GM12891 (cell line): ENCODE measurements at regions not wholly inside any gene's neighbourhood (a gene's known extent, or its start where the extent isn't known, plus 50 kb on each side); places are given as distances from the start of the nearest gene placed in this dataset.

Source experiments
- POLR2A ChIP-seq: IDR thresholded peaks from 2 replicates; pipeline ENCODE4 v1.6.1; 2011; ENCODE audit warnings: low read depth, low read length, control low read depth
- POLR2AphosphoS5 ChIP-seq: IDR thresholded peaks from 2 replicates; pipeline ENCODE4 v1.6.1; 2011; ENCODE audit warnings: low read depth, low read length, control low read depth
- TAF1 ChIP-seq: IDR thresholded peaks from 2 replicates; pipeline ENCODE4 v1.6.1; 2011; ENCODE audit warnings: low read depth, low read length, control low read depth

DNA sequence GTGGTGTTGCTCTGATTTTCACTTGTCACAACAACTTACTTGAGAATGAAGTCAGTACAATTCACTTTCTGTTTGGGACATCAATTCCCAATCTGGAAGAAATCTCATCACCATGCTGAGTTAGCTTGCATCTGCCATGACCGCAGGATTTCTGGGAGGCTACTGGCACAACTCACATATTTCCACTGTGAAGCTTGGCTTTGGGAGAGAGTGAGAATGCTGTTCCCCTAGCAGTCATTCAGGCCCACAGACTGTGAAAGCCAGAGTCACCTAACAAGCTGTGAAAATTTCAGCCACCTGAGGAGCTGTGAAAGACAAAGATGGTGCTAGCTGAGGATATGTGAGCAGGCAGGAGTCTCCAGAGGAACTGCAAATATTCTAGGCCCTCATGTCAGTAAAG lies 365.2 kb upstream of the TUSC1 start:
- TF ChIP-seq POLR2A = no peak
- TF ChIP-seq TAF1 = no peak
- TF ChIP-seq POLR2AphosphoS5 = no peak
